ENCODE measurements at regions not wholly inside any gene's neighbourhood (a gene's known extent, or its start where the extent isn't known, plus 50 kb on each side); places are given as distances from the start of the nearest gene placed in this dataset.

- no peak for DNase-seq (ENCODE audit: low spot score)
- FAIRE-seq: peak; percentile 86
These were observed 57.9 kb upstream of the EPAS1 start for GRCh38 chr2:46239175-46239846.

DNA sequence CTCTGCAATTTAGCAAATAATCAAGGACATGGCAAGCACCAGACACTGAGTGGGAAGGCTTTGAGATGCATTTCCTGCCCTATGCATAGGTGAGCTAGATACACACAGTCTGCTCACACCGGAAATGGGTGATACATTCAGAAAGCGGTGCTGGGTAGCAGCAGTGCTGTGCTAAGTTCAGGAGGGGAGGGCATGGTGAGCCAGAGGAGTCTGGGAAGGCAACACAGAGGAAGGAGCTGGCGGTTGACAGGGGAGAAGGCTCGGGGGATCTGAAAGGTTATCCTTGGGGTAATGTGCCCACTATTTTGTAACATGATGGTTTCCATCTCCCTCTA, 57.4 kb upstream of the EPAS1 start:
- FAIRE-seq: no peak
- DNase-seq (ENCODE audit: low spot score): no peak

GRCh38 chr2:46241344-46241743, 55.9 kb upstream of the EPAS1 start:
- DNase-seq (ENCODE audit: low spot score) (no peak), FAIRE-seq (no peak)

- DNase-seq (ENCODE audit: low spot score): no peak
- FAIRE-seq: no peak
These were observed 51.3 kb upstream of the EPAS1 start for GRCh38 chr2:46245869-46246268.

DNA sequence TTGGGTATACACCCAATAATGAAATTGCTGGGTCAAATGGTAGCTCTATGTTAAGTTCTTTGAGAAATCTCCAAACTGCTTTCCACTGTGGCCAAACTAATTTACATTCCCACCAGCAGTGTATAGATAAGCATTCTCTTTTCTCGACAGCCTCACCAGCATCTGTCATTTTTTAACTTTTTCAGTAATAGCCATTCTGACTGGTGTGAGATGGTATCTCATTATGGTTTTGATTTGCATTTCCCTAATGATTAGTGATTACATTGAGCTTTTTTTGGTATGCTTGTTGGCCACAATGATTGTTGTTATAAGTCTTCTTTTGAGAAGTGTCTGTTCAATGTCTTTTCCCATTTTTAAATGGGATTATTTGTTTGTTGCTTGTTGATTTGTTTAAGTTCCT, 50.4 kb upstream of the EPAS1 start:
- DNase-seq (ENCODE audit: low spot score) (no peak), FAIRE-seq (no peak)
